ENCODE measurements at regions not wholly inside any gene's neighbourhood (a gene's known extent, or its start where the extent isn't known, plus 50 kb on each side); places are given as distances from the start of the nearest gene placed in this dataset.
"Not testable (repeated sequence)": the region's sequence is repeated elsewhere in the genome, so short reads cannot be mapped to it uniquely, and the experiment has no call there.

DNA sequence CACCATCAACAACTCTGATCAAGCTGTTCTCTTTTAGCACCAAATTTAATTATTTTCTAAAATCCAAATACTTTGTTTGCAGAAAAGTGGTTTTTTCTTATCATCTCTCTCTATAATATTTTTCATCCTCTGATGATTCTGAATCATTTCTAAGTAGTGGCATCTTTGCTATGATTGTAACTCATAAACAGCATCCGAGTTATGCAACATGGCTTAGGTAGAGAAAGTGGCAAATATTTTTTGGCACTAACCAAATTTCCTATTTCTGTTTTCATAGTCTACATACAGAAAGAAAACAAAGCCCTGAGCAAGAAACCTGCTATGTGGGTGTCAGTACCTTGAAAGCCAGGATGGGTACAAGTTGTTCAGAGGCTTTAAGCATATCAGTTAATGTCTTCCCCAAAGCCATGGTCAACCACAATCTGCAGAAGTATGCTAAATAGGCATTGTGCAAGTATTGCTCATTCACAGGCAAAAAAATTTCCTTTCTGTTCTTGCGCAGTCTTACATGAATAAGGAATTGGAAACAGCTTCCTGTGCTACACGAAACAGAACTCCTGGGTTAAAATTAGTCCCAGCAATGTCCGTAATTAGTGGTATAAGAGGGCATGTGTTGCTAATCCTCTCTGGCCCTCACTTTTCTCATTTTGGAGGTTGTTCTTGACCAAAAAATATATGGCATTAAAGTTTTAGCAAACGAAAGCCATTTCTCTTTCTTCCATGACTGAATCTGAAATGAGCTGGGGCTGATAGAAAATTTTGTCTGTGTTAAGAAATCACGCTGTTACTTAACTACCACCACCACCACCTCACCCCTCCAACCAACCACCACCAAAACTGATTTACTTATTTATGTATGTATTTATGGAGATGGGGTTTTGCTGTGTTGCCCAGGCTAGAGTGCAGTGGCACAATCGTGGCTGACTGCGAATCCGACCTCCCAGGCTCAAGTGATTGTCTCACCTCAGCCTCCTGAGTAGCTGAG, 325.6 kb upstream of the MAGI2 start:
- peak; percentile 77 for DNase-seq (ENCODE audit: low read depth)

DNA sequence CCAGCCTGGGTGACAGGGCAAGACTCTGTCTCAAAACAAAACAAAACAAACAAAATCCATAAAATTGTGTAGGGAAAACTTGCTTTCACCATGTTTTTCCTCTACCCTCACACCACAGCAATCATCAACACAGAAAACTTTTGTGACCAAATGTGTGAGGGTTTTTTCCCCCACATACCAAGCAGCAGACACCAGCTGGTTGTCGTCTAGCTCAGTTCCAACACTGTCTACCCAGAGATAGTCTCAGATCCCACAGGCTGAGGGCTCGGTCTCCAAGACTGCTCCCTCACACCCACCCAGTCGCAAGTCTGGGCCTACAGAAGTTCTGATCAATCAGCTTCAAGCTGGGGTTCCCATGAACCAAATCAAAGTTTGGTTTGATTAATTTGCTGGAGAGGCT, 322.4 kb upstream of the MAGI2 start:
- no peak for DNase-seq (ENCODE audit: low read depth)

DNA sequence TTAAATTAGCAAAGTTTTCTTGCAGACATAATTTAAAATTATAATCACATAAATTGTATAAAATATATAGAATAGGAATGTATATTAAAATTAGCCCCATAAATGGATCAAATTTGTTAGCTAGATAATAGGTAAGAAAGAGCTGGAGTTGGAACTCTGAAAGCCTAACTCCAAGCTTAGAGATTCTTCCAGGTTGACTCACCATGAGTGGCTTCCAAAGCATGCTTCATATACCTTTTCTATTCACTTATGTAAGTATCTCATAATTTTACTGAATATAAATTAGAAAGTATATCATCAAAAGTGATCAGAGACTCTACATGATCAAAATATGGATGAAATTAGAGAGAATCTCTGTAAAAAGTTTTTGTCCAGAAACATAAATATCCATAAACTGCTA, 320.7 kb upstream of the MAGI2 start:
- peak; percentile 70 for DNase-seq (ENCODE audit: low read depth)

DNA sequence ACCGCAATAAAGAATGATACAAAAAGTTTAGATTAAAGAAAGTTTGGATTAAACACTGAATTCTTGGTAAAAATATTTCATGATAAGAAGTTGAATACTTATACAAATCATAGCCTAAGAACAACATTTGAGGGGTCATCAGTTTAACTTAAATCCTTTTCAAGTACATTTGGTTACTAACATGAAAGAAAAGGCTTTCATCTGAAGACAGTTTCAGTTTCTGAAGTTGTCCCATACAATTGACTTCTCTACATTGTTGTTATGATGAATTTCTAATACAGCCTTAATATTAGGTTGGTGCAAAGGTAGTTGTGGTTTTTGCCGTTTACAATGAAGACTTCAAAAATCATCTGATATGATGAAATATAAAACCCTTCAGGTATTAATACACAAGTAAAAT, 317.5 kb upstream of the MAGI2 start:
- DNase-seq (ENCODE audit: low read depth) = no peak

DNA sequence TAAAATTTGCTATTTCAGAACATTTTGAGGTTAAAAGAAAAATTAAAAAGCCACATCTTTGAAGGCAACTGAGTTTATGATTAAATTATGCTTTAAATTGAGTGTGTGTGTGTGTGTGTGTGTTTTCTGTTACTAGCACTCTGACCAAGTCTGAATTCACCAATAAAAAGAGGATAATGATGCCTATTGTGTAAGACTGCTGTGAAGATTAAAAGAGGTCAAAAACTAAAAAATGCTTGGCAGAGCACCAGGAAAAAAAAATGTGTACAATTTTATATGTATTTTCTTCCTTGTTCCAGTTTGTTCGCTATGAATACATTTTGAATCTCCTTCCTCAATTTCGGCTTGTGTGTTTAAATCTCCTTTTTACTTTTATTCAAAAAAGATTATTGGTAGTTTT, 316.6 kb upstream of the MAGI2 start:
- no peak for DNase-seq (ENCODE audit: low read depth)

DNA sequence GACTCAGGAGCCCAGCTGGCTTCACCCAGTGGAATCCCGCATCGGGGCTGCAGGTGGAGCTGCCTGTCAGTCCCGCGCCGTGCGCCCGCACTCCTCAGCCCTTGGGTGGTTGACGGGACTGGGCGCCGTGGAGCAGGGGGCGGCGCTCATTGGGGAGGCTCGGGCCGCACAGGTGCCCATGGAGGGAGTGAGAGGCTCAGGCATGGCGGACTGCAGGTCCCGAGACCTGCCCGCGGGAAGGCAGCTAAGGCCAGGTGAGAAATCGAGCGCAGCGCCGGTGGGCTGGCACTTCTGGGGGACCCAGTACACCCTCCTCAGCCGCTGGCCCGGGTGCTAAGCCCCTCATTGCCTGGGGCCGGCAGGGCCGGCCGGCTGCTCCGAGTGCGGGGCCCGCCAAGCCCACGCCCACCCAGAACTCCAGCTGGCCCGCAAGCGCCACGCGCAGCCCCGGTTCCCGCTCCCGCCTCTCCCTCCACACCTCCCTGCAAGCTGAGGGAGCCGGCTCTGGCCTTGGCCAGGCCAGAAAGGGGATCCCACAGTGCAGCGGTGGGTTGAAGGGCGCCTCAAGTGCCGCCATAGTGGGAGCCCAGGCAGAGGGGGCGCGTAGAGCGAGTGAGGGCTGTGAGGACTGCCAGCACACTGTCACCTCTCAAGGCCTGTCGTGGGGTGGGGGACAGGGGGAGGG, 314.6 kb upstream of the MAGI2 start:
- DNase-seq (ENCODE audit: low read depth) = not testable (repeated sequence)

DNA sequence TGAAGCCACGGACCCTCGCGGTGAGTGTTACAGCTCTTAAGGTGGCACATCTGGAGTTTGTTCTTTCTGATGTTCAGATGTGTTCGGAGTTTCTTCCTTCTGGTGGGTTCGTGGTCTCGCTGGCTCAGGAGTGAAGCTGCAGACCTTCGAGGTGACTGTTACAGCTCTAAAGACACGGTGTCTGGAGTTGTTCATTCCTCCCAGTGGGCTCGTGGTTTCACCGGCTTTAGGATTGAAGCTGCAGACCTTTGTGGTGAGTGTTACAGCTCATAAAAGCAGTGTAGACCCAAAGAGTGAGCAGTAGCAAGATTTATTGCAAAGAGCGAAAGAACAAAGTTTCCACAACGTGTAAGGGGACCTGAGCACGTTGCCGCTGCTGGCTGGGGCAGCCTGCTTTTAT, 313.7 kb upstream of the MAGI2 start:
- not testable (repeated sequence) for DNase-seq (ENCODE audit: low read depth)

DNA sequence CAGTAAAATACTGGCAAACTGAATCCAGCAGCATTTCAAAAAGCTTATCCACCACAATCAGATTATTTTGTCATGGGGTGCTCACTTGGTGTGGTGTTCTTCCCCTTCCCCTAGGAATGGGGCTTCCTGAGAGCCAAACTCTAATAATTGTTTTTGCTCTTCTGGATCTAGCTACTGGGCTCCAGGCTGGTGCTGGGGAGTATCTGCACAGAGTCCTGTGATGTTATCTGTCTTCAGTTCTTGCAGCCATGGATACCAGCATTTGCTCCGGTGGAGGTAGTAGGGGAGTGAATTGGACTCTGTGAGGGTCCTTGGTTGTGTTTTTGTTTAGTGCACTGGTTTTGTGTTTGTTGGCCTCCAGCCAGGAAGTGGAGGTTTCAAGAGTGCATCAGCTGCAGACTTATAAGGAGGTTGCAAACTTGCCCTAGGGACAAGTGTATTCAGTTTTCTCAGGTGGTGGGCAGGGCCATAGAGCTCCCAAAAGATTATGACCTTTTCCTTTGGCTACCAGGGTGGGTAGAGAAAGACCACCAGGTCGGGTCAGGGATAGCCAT, 308.5 kb upstream of the MAGI2 start:
- DNase-seq (ENCODE audit: low read depth) = no peak

DNA sequence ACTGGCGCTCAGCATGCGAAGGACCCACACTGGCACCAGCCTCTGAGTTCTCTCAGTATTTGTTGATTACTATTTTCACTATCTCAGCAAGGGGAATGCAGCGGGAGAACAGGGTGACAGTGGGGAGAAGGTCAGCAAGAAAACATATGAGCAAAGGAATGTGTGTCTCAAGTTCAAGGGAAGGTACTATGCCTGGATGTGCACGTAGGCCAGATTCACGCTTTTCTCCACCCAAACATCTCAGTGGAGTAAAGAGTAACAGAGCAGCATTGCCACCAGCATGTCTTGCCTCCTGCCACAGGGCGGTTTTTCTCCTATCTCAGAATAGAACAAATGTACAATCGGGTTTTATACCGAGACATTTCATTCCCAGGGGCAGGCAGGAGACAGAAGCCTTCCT, 297.5 kb upstream of the MAGI2 start:
- not testable (repeated sequence) for DNase-seq (ENCODE audit: low read depth)

DNA sequence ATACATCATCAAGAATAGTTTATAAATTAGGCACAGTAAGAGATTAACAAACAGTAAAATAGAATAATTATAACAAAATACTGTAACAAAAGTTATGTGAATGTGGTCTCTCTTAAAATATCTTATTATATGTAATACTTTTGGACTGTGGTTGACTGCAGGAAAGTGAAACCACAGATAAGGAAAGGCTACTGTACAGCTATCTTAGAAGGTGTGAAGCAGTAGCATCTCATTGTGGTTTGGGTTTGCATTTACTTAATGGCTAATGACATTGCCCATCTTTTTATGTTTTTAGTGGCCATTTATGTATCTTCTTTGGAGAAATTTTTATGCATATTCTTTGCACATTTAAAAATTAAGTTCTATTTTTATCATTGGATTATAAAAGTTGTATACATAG, 296.4 kb upstream of the MAGI2 start:
- no peak for DNase-seq (ENCODE audit: low read depth)

DNA sequence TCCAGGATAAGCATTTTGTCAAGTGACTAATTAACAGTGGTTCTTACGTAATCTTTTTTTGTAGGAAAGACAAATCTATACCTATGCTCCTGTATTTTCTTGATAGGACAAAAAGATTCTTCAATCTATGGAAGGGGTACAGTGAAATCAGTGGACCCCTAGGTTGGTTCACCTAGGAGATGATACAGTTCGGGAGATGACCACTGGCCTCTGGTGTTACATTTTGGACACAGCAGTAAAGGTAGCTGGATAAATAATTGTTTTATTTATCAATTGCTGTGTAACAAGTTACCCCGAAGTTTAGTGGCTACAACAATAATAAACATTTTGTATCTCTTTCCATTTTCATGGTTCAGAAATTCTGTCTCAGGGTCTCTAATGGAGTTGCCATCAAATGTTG, 288.2 kb upstream of the MAGI2 start:
- peak; percentile 39 for DNase-seq (ENCODE audit: low read depth)

DNA sequence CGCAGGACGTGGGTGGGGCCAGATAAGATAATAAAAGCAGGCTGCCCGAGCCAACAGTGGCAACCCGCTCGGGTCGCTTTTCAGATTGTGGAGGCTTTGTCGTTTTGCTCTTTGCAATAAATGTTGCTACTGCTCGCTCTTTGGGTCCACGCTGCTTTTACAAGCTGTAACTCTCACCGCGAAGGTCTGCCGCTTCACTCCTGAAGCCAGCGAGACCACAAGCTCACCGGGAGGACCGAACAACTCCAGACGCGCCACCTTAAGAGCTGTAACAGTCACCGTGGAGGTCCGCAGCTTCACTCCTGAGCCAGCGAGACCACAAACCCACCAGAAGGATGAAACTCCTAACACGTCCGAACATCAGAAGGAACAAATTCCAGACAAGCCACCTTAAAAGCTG, 286.6 kb upstream of the MAGI2 start:
- DNase-seq (ENCODE audit: low read depth) = no peak

DNA sequence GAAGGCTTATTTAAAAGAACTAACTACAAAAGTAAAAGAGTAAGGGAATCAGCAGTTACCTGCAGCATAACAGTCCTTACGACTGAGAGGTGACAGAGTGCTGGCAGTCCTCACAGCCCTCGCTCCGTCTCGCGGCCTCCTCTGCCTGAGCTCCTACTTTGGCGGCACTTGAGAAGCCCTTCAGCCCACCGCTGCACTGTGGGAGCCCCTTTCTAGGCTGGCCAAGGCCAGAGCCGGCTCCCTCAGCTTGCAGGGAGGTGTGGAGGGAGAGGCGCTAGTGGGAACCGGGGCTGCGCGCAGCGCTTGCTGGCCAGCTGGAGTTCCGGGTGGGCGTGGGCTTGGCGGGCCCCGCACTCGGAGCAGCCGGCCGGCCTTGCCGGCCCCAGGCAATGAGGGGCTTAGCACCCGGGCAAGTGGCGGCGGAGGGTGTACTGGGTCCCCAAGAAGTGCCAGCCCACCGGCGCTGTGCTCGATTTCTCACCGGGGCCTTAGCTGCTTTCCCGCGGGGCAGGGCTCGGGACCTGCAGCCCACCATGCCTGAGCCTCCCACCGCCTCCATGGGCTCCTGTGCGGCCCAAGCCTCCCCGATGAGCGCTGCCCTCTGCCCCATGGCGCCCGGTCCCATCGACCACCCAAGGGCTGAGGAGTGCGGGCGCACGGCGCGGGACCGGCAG, 285.7 kb upstream of the MAGI2 start:
- DNase-seq (ENCODE audit: low read depth) = not testable (repeated sequence)

DNA sequence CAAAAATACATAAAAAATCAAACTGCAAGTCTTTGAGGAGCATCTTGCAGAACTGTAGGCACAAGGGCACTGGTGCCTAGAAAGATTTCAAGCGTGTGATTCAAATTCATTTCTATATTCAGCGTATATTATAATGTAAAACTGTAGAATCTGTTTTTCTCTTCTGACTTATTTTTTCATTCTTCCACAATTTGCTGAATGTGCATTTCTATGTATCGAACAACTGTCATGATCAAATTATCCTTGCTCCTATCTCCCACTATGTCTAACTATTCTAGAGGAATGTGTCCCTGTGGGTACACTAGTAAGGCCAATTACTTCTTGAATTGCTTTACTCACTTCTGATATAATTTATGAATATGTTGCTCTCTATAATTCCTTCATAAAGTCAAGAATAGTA, 283.0 kb upstream of the MAGI2 start:
- no peak for DNase-seq (ENCODE audit: low read depth)

DNA sequence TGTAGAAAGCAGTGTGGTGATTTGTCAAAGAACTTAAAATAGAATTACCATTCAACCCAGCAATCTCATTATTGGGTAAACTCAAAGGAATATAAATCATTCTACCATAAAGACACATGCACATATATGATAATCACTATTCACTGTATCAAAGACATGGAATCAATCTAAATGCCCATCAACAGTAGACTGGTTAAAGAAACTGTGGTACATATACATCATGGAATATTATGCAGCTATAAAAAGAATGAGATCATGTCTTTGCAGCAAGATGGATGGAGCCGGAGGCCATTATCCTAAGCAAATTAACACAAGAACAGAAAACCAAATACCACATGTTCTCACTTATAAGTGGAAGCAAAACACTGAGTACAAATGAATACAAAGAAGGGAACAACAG, 281.5 kb upstream of the MAGI2 start:
- DNase-seq (ENCODE audit: low read depth) = no peak

DNA sequence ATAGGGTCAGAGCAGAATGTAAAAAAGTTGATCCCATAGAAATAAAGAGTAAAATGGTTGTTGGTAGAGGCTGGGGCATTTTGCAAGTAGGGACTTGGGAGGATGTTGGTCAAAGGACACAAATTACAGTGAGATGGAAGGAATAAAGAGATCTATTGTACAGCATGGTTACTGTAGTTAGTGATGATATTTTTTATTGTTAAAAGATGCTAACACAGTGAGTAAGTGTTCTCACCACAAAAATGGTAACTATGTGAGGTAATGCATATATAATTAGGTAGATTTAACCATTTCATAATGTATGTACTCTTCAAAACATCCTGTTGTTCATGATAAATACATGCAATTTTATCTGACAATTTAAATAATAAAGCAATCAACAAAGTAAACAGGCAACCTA, 280.7 kb upstream of the MAGI2 start:
- peak; percentile 44 for DNase-seq (ENCODE audit: low read depth)

DNA sequence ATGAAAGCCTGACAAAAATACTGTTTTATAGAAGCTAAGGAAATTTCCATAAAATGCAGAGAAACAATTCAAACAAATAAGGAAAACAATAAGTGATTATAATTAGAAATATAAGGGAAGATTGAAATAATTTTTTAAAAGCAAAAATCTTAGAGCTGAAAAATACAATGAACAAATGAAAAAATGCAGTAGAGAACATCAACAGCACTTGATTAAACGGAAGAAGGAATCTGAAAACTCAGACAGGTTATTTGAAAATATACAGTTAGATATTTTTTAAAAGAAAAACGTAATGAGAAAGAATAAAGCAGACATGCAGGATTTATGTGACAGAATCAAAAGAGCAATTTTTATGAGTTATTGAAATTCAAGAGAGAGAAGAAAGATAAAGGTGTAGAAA, 279.1 kb upstream of the MAGI2 start:
- DNase-seq (ENCODE audit: low read depth) = no peak

DNA sequence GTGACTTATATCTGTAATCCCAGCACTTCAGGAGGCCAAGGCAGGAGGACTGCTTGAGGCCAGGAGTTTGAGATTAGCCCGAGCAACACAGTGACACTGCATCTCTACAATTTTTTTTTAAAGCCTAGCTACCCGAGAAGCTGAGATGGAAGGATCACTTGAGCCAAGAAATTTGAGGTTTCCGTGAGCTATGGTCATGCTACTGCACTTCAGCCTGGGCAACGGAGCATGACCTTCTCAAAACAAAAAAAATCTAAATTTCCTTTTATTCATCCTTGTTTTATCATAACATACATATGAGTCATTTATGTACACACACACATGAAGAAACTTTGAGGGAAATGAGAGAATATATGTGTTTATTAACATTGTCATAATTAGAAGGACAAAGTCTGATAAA, 277.5 kb upstream of the MAGI2 start:
- DNase-seq (ENCODE audit: low read depth) = no peak

DNA sequence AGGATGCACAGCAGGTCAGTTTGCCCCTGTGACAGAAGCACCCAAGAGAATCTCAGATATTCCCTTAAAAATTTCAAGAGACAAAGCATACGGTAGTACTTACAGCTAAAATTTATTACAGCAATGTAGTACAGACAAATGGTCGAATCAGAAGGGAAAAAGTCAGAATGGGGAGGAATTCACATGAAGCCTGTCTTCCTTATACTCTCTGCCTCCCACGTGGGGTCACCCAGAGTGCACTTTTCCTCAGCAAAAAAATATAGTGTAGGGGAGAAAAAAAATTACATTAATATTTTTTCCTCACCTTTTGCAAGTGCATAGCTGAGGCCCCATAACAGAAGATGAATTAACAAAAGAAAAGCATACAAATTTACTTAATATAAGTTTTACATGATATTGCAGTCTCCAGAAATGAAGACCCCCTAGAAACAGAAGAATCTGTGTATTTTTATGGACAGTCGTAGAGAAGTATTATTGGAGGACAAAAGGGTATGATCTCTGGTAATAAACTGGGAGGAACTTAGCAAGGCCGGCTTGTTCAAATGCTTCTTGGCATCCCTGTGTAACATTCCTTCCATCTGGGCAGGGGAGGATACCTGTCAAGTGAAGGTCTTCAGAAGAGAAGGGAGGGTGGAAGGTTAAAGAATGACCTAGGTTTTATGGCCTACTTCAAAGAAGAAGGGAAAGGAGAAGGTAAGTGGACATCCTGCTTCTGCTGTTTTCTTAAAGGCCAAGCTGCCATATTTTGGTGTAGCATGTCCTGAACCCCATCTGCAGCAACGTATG, 270.6 kb upstream of the MAGI2 start:
- DNase-seq (ENCODE audit: low read depth) = no peak

DNA sequence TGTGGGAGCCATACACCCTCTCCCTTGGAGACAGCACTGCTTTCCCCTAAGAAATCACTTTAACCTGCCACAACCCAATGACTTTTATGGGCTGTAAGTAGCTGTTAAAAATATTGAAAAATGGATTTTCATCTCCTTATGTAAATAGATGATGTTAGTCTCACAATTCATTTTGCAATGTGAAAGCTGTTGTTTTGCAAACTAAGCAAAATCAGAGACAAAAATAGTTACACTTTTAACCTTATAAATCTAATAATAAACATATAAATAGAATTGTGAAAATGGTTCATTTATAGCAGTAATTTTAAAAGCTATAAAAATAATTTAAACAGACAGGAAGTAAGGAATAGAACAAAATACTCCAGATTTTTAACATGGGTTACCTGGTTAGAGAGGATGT, 268.8 kb upstream of the MAGI2 start:
- no peak for DNase-seq (ENCODE audit: low read depth)

DNA sequence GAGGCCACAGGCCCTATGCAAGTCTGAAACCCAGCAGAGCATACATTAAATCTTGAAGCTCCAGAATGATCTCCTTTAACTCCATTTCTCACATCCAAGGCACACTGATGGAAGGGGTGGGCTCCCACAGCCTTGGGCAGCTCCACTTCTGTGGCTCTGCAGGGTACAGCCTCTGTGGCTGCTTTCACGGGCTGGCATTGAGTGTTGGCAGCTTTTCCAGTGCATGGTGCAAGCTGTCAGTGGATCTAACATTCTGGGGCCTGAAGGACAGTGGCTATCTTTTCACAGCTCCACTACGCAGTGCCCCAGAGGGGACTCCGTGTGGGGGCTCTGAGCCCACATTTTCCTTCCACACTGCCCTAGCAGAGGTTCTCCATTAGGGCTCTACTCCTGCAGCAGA, 265.7 kb upstream of the MAGI2 start:
- no peak for DNase-seq (ENCODE audit: low read depth)

DNA sequence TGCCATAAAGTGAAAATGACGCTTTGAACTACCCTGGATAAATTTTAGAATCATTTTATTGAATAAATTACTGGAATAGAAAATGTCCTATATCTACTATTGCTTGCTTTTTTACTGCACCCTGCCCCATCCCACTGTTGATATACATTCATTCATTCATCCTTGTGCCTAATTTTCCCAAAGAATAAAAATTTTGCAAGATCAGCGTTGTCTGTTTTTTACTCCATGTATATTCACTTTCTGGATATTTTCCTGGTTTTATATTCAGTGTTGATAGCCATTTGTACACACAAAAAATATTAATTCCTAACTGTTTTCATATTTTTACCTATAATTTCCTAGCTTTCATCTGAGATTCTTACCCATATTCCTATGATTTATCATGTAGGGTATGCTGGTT, 262.9 kb upstream of the MAGI2 start:
- DNase-seq (ENCODE audit: low read depth) = no peak

All from ELR (cell line).